ENCODE measurements at regions not wholly inside any gene's neighbourhood (a gene's known extent, or its start where the extent isn't known, plus 50 kb on each side); places are given as distances from the start of the nearest gene placed in this dataset.

DNA sequence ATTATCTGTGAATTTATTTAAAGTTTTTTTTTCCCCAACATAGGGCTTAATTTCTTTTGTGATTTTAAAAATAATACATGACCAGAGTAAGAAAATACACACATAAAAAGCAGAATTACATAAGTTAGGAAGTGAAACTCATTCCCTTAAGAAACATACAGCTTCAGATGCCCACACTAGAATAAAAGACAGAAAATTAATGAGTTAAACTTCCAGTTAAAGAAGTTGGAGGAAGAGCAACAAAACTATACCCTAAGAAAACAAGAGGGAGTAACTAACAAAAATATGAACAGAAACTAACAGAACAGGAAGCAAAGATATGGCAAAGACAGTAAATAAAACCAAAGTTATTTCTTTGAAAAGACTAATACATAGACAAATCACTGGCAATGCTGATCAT is 107.6 kb upstream of the CEP85L start:
- TF ChIP-seq CTCF (IDR thresholded peaks at IDR 0.05) (no peak), POLR2A (IDR thresholded peaks at IDR 0.05) (no peak)

Data from transverse colon (tissue), 3 donors.